ENCODE measurements at regions not wholly inside any gene's neighbourhood (a gene's known extent, or its start where the extent isn't known, plus 50 kb on each side); places are given as distances from the start of the nearest gene placed in this dataset.
"Not testable (repeated sequence)": the region's sequence is repeated elsewhere in the genome, so short reads cannot be mapped to it uniquely, and the experiment has no call there.

GRCh38 chr3:70640481-70640880, 328.0 kb upstream of the MDFIC2 start:
- no peak for TF ChIP-seq CTCF (IDR thresholded peaks at IDR 0.05; ENCODE audit: insufficient read depth, low read depth, low read length)
- no peak overlapping the region for H3K4me3 ChIP-seq (ENCODE audit: low read depth, low read length)
- DNase-seq (ENCODE audit: low read depth), result no peak

- no peak overlapping the region for H3K4me3 ChIP-seq (ENCODE audit: low read depth, low read length)
- no peak for TF ChIP-seq CTCF (IDR thresholded peaks at IDR 0.05; ENCODE audit: insufficient read depth, low read depth, low read length)
- DNase-seq (ENCODE audit: low read depth), result no peak
Observed at GRCh38 chr3:70635301-70635700, 322.9 kb upstream of the MDFIC2 start.

- H3K4me3 ChIP-seq (ENCODE audit: low read depth, low read length), result no peak overlapping the region
- TF ChIP-seq CTCF (IDR thresholded peaks at IDR 0.05; ENCODE audit: insufficient read depth, low read depth, low read length), result no peak
- DNase-seq (ENCODE audit: low read depth), result no peak
Observed at GRCh38 chr3:70631716-70632307, 319.4 kb upstream of the MDFIC2 start.

- no peak overlapping the region for H3K4me3 ChIP-seq (ENCODE audit: low read depth, low read length)
- no peak for TF ChIP-seq CTCF (IDR thresholded peaks at IDR 0.05; ENCODE audit: insufficient read depth, low read depth, low read length)
- no peak for DNase-seq (ENCODE audit: low read depth)
Observed at GRCh38 chr3:70621451-70621850, 309.0 kb upstream of the MDFIC2 start.

- no peak overlapping the region for H3K4me3 ChIP-seq (ENCODE audit: low read depth, low read length)
- TF ChIP-seq CTCF (IDR thresholded peaks at IDR 0.05; ENCODE audit: insufficient read depth, low read depth, low read length), result no peak
- DNase-seq (ENCODE audit: low read depth), result no peak
Observed at GRCh38 chr3:70620956-70621355, 308.5 kb upstream of the MDFIC2 start.

- no peak for DNase-seq (ENCODE audit: low read depth)
- H3K4me3 ChIP-seq (ENCODE audit: low read depth, low read length), result no peak overlapping the region
- no peak for TF ChIP-seq CTCF (IDR thresholded peaks at IDR 0.05; ENCODE audit: insufficient read depth, low read depth, low read length)
Observed at GRCh38 chr3:70620367-70620766, 307.9 kb upstream of the MDFIC2 start.

- DNase-seq (ENCODE audit: low read depth), result no peak
- no peak for TF ChIP-seq CTCF (IDR thresholded peaks at IDR 0.05; ENCODE audit: insufficient read depth, low read depth, low read length)
- H3K4me3 ChIP-seq (ENCODE audit: low read depth, low read length), result no peak overlapping the region
Observed at GRCh38 chr3:70618151-70618550, 305.7 kb upstream of the MDFIC2 start.

GRCh38 chr3:70617349-70617748, 304.9 kb upstream of the MDFIC2 start:
- not testable (repeated sequence) for DNase-seq (ENCODE audit: low read depth); H3K4me3 ChIP-seq (ENCODE audit: low read depth, low read length)

Measured in fibroblast of villous mesenchyme (primary cell).